HG03108 (cell line): ENCODE measurements at regions not wholly inside any gene's neighbourhood (a gene's known extent, or its start where the extent isn't known, plus 50 kb on each side); places are given as distances from the start of the nearest gene placed in this dataset.

ENCODE experiments used
- ATAC-seq: cut with Tn5 transposase; IDR thresholded peaks from one replicate; pipeline ENCODE4 v1.9.1; 2021; ENCODE audit warnings: moderate library complexity; ENCODE audit not compliant: unreplicated experiment

DNA sequence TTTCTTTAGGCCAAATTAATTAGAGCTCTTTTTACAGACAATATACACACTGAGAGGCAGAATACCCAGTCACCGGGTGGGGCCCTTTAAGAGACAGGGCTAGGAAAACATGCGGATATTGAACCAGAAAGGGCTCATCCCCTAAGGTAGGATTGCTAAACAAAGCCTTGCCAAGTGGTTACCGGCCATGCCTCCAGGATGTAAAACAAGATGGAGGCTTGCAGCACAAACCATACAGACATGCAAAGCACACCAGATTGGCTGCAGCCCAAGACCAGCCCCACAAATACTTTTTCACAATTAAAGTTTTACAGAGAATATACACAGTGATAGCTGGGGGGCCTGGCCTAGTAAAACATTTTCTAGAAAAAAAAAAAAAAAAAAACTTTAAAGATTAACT, 210.0 kb downstream of the KLHL4 start:
- no peak for ATAC-seq

DNA sequence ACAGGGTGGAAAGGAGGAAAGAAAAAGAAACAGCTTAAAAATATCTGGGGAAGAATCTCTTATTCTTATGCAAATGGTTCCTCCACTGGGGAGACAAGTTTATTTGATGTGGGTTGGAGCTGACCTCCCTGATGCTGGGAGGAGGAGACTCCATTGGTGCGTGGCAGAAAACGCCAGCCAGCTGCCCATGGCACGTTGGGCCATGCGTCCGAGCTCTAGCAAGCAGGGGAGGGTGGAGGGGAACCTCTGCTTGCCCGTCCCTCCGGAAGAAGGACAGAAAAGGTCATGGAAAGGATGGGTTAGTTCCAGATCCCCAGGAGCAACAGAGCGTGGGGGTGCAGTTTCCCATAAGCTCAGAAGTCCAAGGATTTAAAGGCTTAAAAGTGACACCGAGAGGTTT, 210.4 kb downstream of the KLHL4 start:
- no peak for ATAC-seq

GRCh38 chrX:87728459-87728858, 210.9 kb downstream of the KLHL4 start:
- ATAC-seq, result no peak

GRCh38 chrX:87732133-87732532, 214.5 kb downstream of the KLHL4 start:
- ATAC-seq, result no peak

DNA sequence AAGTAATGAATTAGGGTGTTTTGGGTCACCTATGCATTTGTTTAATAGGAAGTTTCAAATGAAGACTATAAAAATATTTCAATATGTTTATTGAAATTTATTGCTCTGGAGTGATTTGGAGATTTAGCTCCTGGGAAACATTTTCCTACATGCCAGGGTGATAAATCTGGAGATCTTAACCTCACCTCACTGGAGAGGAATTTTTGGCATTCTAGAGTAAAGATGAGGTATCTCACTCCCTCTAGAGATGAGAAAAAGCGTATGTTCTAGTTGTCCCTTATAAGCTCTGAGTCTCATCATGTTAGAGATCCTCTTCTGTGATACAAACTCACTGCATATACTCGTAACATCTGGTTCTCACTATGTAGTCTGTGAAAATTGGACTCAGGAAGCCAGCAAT, 219.0 kb downstream of the KLHL4 start:
- ATAC-seq, result no peak

DNA sequence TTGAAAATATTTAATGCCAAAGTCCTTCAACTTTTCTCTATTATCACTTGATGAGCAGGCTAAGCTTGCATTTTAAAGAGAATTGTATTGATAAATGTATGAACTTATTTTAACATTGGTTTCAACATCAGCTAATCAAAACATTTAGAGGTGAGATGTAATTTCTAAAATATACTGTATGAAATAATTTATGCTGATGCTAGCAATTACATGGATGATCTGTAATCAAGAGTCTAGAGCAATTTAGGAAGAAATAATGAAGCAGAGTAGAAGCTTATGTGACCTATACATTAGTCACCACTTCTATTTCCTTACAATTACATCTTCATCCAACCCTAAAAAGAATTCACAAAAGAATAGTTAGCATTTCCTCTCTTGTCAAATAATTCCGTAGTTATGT, 226.8 kb downstream of the KLHL4 start:
- no peak for ATAC-seq

- ATAC-seq, result no peak
These were observed 237.9 kb downstream of the KLHL4 start for GRCh38 chrX:87755493-87755892.

DNA sequence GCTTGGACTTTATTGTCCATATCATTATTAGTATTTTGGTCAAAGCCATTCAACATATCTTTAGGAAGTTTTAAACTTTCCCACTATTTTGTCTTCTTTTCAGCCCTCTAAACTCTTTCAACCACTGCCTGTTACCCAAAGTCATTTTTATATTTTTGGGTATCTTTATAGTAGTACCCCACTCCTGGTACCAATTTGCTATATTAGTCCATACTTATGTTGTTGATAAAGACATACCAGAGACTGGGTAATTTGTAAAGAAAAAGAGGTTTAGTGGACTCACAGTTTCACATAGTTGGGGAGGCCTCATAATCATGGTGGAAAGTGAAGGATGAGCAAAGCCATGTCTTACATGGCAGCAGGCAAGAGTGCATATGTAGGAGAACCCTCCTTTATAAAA, 271.4 kb downstream of the KLHL4 start:
- no peak for ATAC-seq

DNA sequence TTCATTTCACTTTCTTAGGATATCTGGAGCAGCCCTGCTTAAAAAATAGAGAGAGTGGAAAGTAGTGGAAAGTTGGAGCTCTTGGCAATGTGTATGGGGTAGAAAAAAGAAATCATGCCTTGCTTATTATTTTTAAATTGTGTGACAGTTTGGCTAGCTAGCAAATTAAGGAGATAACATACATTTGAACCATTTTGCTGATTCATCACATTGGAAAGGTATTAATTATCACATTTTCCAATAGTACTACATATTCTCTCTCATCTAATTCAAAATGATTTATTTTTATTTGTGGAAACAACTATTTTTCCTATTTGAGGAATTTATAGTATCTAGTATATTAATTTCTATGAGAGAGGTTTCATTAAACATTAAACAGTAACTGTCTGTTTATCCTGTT, 280.4 kb downstream of the KLHL4 start:
- no peak for ATAC-seq

GRCh38 chrX:87805829-87806490, 288.4 kb downstream of the KLHL4 start:
- ATAC-seq, result no peak

DNA sequence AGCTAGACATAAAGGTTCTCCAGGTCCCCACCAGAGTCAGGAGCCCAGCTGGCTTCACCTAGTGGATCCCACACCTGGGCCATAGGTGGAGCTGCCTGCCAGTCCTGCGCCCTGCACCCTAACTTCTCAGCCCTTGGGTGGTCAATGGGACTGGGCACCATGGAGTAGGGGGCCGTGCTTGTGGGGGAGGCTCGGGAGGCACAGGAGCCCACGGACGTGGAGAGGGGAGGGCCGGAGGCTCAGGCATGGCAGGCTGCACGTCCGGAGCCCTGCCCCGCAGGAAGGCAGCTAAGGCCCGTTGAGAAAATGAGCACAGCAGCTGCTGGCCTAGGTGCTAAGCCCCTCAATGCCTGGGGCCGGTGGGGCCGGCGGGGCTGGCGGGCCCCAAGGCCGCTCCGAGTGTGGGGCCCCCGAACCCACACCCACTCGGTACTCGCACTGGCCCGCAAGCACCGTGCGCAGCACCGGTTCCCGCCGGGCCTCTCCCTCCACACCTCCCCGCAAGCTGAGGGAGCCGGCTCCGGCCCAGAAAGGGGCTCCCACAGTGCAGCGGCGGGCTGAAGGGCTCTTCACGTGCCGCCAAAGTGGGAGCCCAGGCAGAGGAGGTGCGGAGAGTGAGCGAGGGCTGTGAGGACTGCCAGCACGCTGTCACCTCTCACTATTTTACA, 291.1 kb downstream of the KLHL4 start:
- no peak for ATAC-seq

DNA sequence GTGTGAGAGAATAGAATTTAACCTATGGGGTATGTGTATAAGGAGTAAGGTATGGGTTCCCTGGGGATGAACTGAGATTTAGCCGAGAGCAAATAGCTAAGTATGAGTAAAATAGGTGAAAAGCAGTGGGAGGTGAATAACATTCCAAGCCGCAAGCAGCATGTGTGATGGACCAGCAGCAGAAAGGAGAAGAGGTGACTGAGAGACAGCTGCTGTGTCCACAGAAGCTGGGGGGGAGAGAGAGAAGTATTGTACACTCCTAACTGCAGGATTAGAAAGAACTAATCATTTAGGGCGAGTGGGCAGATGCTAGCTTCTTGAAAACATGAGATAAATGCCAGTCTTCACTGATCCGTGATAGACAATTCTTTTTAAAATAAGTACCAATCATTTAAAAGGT, 296.0 kb downstream of the KLHL4 start:
- no peak for ATAC-seq

GRCh38 chrX:87846956-87847355, 329.4 kb downstream of the KLHL4 start:
- no peak for ATAC-seq

DNA sequence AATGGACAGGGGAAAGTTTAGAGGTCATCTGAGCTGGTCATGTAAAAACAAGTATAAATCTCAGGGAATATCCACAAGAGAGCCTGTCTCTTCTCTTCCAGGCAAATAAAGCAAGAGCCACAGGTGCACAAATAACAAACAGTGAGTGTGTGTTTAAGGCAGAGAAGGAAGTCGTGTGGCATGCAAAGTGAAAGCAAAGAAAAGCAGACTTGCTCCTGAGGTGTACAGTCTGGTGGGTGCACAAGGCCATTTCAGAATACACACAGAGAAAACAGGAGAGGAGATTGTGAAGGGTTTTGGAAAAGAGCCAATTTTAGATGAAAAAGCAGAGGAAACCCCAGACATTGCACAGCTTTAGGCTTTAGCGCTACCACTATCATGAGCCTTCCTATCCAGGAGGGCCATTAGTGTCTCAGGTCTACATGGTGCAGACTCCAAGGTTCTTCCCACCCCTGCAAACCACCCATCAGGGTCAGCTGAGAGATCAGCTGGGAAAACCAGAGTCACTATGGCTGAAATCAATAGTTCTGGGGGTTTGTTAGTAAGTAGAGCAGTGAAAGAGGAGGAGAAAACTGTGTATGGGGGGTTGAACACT, 355.8 kb downstream of the KLHL4 start:
- ATAC-seq, result no peak

- ATAC-seq, result no peak
These were observed 356.4 kb downstream of the KLHL4 start for GRCh38 chrX:87874043-87874442.

- no peak for ATAC-seq
These were observed 361.3 kb downstream of the KLHL4 start for GRCh38 chrX:87878926-87879325.

- no peak for ATAC-seq
These were observed 372.8 kb downstream of the KLHL4 start for GRCh38 chrX:87890437-87890836.

GRCh38 chrX:87895421-87895820, 377.8 kb downstream of the KLHL4 start:
- ATAC-seq, result no peak

GRCh38 chrX:87896057-87896456, 378.5 kb downstream of the KLHL4 start:
- no peak for ATAC-seq

- peak; percentile 60 for ATAC-seq
These were observed 382.8 kb downstream of the KLHL4 start for GRCh38 chrX:87900320-87900908.

DNA sequence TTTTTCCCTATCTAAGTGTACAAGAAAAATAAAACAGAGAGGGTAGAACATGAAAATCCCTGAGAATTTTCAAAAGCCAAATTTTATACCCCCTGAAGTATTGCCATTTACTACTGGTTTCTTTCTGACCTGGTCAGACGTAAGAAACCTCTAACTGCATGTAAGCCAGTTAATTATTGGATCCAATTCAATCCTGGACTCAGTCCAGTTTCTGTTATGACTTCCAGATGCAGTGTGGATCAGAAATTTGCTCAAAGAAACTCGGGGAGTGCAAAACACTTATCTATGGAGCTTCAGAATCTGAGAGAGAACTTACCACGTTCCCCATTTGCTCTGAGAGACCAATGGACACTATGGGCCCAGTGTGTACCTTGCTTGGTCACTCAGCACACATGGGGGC, 383.5 kb downstream of the KLHL4 start:
- ATAC-seq, result no peak

DNA sequence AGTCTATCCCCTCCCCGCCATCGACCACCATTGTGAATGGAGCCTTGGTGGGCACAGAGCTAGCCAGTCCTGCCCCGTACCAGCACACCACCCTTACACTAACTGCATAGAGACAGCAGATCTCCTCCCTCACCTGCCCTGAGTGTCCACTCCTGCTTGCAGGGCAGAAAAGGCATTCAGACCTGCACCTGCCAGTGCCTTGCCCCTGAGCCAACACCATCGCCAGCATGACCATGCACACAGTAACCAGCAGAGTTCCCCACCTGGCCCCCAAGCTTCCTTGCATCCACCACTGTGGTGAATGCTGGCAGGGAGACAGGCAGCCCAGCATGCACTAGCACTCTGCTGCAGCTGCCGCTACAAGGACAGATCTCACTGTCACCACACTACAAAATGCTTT, 397.1 kb downstream of the KLHL4 start:
- no peak for ATAC-seq
